Astrocyte of the cerebellum (primary cell): ENCODE measurements at regions not wholly inside any gene's neighbourhood (a gene's known extent, or its start where the extent isn't known, plus 50 kb on each side); places are given as distances from the start of the nearest gene placed in this dataset.

ENCODE experiments used
- DNase-seq: peaks from one replicate; pipeline ENCODE4 v3.0.0-alpha.2; 2011; ENCODE audit warnings: low read depth
- H3K4me3 ChIP-seq: 2 replicates; pipeline ENCODE4 v1.5.1; 2011; ENCODE audit warnings: mild to moderate bottlenecking, low read depth, low read length, moderate library complexity
- CTCF ChIP-seq: IDR thresholded peaks from 2 replicates; pipeline ENCODE4 v1.5.1; 2012; ENCODE audit warnings: low read length, low read depth, moderate library complexity, mild to moderate bottlenecking; ENCODE audit errors: missing control alignments
- in situ Hi-C: cut with HindIII; loops from 2 replicates; pipeline ENCODE4 v1.10.0; 2017; ENCODE audit warnings: low sequenced_read_pairs

- no peak for TF ChIP-seq CTCF
- no peak for DNase-seq
- H3K4me3 ChIP-seq = no peak overlapping the region
- in situ Hi-C loops = no loop called here
These were observed 167.8 kb downstream of the OLFM1 start for GRCh38 chr9:135255033-135255840.

- in situ Hi-C loops = no loop called here
- no peak overlapping the region for H3K4me3 ChIP-seq
- no peak for TF ChIP-seq CTCF
- no peak for DNase-seq
These were observed 168.5 kb downstream of the OLFM1 start for GRCh38 chr9:135255841-135256580.

- in situ Hi-C loops = no loop called here
- no peak for DNase-seq
- no peak overlapping the region for H3K4me3 ChIP-seq
- no peak for TF ChIP-seq CTCF
These were observed 169.3 kb downstream of the OLFM1 start for GRCh38 chr9:135256581-135257354.

GRCh38 chr9:135258461-135258860 lies 171.0 kb downstream of the OLFM1 start:
- H3K4me3 ChIP-seq = no peak overlapping the region
- no peak for TF ChIP-seq CTCF
- in situ Hi-C loops = no loop called here
- DNase-seq = no peak

- no peak overlapping the region for H3K4me3 ChIP-seq
- in situ Hi-C loops = no loop called here
- no peak for DNase-seq
- no peak for TF ChIP-seq CTCF
These were observed 171.8 kb downstream of the OLFM1 start for GRCh38 chr9:135259273-135259672.
